LNCAP (cell line): ENCODE measurements at regions not wholly inside any gene's neighbourhood (a gene's known extent, or its start where the extent isn't known, plus 50 kb on each side); places are given as distances from the start of the nearest gene placed in this dataset.

ENCODE experiments used
- TF ChIP-seq, protein P1 (sequence below): fragments of 450-650 bp; IDR thresholded peaks from 2 replicates; pipeline ENCODE4 v1.5.1; 2017; ENCODE audit warnings: mild to moderate bottlenecking

DNA sequence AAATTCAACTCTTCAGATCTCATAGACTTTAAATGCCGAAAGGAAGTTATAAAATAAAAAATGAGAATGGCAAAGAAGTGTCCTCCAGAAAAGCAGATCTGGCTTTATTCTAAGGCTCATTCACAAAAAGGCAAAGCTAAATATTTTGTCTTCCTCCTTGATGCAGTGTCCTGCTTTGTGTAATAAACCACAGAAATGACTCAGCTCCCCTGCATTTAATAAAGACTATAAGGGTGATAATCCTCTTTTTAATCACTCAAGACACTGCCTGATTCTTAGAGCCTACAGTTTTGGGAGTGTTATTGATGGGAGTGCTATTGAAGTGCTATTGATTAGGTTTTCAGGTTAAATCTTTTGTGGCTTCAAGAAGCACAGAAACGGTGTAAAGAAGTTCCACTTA lies 482.0 kb downstream of the PCDH20 start:
- TF ChIP-seq, protein P1, sequence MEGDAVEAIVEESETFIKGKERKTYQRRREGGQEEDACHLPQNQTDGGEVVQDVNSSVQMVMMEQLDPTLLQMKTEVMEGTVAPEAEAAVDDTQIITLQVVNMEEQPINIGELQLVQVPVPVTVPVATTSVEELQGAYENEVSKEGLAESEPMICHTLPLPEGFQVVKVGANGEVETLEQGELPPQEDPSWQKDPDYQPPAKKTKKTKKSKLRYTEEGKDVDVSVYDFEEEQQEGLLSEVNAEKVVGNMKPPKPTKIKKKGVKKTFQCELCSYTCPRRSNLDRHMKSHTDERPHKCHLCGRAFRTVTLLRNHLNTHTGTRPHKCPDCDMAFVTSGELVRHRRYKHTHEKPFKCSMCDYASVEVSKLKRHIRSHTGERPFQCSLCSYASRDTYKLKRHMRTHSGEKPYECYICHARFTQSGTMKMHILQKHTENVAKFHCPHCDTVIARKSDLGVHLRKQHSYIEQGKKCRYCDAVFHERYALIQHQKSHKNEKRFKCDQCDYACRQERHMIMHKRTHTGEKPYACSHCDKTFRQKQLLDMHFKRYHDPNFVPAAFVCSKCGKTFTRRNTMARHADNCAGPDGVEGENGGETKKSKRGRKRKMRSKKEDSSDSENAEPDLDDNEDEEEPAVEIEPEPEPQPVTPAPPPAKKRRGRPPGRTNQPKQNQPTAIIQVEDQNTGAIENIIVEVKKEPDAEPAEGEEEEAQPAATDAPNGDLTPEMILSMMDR: no peak

DNA sequence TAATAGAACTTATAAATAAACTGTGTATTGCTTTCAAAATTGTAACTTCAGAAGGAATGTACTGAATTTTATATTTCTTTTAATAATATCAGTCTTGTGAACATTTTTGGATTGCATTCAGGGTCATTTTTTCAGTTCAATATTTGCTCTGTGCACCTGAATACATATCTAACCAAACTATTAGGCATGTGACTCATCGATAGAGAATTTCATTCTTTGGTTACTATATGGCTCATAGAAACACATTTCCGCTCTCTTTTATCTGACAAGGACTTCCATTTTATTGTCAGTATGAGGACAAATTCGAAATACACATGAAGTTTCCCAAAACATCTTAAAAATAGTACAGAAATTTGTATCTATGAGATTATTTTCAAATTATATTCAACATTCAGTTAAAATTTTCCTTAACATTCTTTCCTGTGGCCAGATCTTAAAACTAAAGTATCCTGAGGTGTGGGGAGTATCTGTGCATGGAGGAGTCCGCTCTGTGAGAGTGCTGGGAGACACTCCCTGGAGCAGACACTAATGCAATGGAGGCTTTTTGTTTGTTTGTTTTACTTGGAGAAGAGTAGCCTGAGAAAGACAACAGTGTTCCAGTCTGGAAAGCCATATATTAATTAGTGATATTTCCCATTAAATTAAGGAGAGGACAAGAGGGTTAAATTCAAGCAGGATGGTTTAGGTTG lies 483.6 kb downstream of the PCDH20 start:
- TF ChIP-seq, protein P1: no peak

DNA sequence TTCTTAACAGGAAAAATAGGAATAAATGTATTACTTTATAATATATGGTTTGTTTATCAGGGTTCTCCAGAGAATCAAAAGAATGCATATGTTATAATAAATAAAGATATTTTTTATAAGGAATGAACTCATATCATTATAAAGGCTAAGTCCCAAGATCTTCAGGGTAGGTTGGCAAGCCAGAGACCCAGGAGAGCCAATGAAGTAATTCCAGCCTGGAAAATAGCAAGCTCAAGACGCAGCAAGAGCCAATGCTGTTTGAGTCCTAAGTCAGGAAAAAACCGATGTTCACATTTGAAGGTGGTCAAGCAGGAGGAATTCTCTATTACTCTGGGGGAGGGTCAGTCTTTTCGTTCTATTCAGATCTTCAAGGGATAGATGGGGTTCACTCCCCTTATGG lies 490.0 kb downstream of the PCDH20 start:
- TF ChIP-seq, protein P1: no peak

GRCh38 chr13:60924856-60925255 lies 490.8 kb downstream of the PCDH20 start:
- TF ChIP-seq, protein P1: no peak

DNA sequence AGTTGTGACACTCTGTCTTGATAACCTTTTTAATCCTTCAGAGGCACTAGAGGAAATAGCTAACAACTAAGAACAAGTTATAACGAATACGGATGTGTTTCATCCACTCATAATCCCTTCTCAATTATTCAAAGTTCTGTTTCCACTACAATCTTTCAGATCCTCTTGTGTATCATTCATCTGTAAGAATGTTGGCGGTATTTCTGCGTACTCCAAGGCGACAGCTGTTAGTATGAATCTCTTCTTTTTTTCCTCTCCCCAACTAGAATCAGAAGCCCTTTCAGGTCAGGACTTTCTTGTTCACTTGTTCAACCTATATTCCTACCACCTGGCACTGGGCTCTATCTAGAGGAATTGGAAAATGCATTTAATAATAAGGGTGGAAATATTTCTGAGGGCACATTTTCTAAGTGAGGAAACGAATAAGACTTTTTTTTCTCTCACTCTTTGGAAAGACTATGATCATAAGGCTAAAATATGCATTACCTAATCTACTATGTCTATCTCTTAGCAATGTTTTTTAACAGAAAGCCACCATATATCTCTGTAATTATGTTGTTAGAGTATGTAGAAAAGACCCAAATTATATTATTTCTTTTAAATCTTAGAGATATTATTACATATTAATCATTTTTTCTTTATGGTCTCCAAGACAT lies 492.9 kb downstream of the PCDH20 start:
- TF ChIP-seq, protein P1: no peak

DNA sequence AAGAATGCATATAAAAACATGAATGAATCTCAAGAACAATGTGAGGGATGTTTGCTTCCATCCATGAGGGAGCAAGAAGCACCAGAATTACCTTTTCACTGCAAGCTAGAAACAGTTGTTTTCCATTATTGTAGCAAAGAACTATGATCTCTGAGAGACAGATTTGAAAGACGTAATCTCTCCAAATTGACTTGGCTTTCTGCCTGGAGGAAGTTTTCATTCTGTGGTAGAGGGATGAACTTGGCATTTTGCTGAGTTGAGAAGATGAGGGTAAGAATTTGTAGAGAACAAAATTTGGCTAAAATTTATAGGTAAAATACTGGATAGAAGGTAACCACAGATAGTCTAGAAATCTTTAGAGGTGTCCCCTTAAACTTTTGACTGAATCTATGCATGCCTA lies 496.8 kb downstream of the TDRD3 start:
- TF ChIP-seq, protein P1: no peak

- TF ChIP-seq, protein P1: no peak
Measured at GRCh38 chr13:60887711-60888110, 490.7 kb downstream of the TDRD3 start.
